H9 (cell line): ENCODE measurements at regions not wholly inside any gene's neighbourhood (a gene's known extent, or its start where the extent isn't known, plus 50 kb on each side); places are given as distances from the start of the nearest gene placed in this dataset.

Experiments
- DNase-seq: peaks from one replicate; pipeline ENCODE4 v3.0.0-alpha.2; 2017
- H2AFZ ChIP-seq: one replicate; pipeline ENCODE4 v1.6.1; 2013; ENCODE audit warnings: mild to moderate bottlenecking, low read length, control low read depth, moderate library complexity
- H2AK5ac ChIP-seq: 2 replicates; pipeline ENCODE4 v1.6.1; 2013; ENCODE audit warnings: low read length, control low read depth, mixed read lengths; ENCODE audit not compliant: insufficient read length
- H2BK120ac ChIP-seq: one replicate; pipeline ENCODE4 v1.6.1; 2013; ENCODE audit warnings: low read depth, mild to moderate bottlenecking, low read length, control low read depth, inconsistent platforms; ENCODE audit not compliant: poor library complexity, severe bottlenecking
- H2BK12ac ChIP-seq: 2 replicates; pipeline ENCODE4 v1.6.1; 2013; ENCODE audit warnings: low read length, control low read depth, mixed read lengths, low read depth; ENCODE audit not compliant: insufficient read length
- H2BK15ac ChIP-seq: 2 replicates; pipeline ENCODE4 v1.6.1; 2013; ENCODE audit warnings: low read depth, low read length, control low read depth
- H2BK20ac ChIP-seq: one replicate; pipeline ENCODE4 v1.6.1; 2013; ENCODE audit warnings: low read depth, mild to moderate bottlenecking, low read length, control low read depth, inconsistent platforms; ENCODE audit not compliant: poor library complexity, severe bottlenecking
- H2BK5ac ChIP-seq: 2 replicates; pipeline ENCODE4 v1.6.1; 2013; ENCODE audit warnings: low read length, control low read depth, mixed read lengths; ENCODE audit not compliant: insufficient read length
- H3K14ac ChIP-seq: 2 replicates; pipeline ENCODE4 v1.6.1; 2013; ENCODE audit warnings: low read length, control low read depth; ENCODE audit not compliant: insufficient read depth
- H3K18ac ChIP-seq: 2 replicates; pipeline ENCODE4 v1.6.1; 2013; ENCODE audit warnings: low read depth, mild to moderate bottlenecking, mixed read lengths, low read length, control low read depth; ENCODE audit not compliant: insufficient read length
- H3K23ac ChIP-seq: 2 replicates; pipeline ENCODE4 v1.6.1; 2013; ENCODE audit warnings: low read length, control low read depth, mixed read lengths, low read depth; ENCODE audit not compliant: insufficient read length
- H3K23me2 ChIP-seq: 2 replicates; pipeline ENCODE4 v1.6.1; 2013; ENCODE audit warnings: low read depth, mild to moderate bottlenecking, mixed read lengths, low read length, control low read depth; ENCODE audit not compliant: insufficient read length, poor library complexity, severe bottlenecking
- H3K27ac ChIP-seq: 2 replicates; pipeline ENCODE4 v1.5.1; 2013; ENCODE audit warnings: low read length, control low read depth, mixed read lengths, low read depth; ENCODE audit not compliant: insufficient read length
- H3K27me3 ChIP-seq: 2 replicates; pipeline ENCODE4 v1.6.1; 2013; ENCODE audit warnings: low read length, control low read depth, inconsistent platforms; ENCODE audit not compliant: insufficient read depth
- H3K4ac ChIP-seq: 2 replicates; pipeline ENCODE4 v1.6.1; 2013; ENCODE audit warnings: low read depth, mild to moderate bottlenecking, control low read depth, inconsistent platforms, low read length, moderate library complexity
- H3K4me1 ChIP-seq: 2 replicates; pipeline ENCODE4 v1.6.1; 2013; ENCODE audit warnings: low read length, control low read depth, inconsistent platforms; ENCODE audit not compliant: insufficient read depth
- H3K4me2 ChIP-seq: 2 replicates; pipeline ENCODE4 v1.6.1; 2013; ENCODE audit warnings: low read length, control low read depth, mixed read lengths; ENCODE audit not compliant: insufficient read length, insufficient read depth
- H3K56ac ChIP-seq: 2 replicates; pipeline ENCODE4 v1.6.1; 2013; ENCODE audit warnings: low read depth, mild to moderate bottlenecking, mixed read lengths, low read length, control low read depth; ENCODE audit not compliant: insufficient read length
- H3K79me1 ChIP-seq: 2 replicates; pipeline ENCODE4 v1.6.1; 2013; ENCODE audit warnings: low read depth, mild to moderate bottlenecking, moderate library complexity, low read length, control low read depth, inconsistent platforms; ENCODE audit not compliant: insufficient read depth, poor library complexity, severe bottlenecking
- H3K79me2 ChIP-seq: 2 replicates; pipeline ENCODE4 v1.6.1; 2013; ENCODE audit warnings: low read length, control low read depth, inconsistent platforms; ENCODE audit not compliant: insufficient read depth
- H3K9ac ChIP-seq: 2 replicates; pipeline ENCODE4 v1.6.1; 2013; ENCODE audit warnings: low read length, control low read depth, mixed read lengths; ENCODE audit not compliant: insufficient read length; ENCODE audit errors: extremely low read depth
- H3K9me3 ChIP-seq: one replicate; pipeline ENCODE4 v1.6.1; 2013; ENCODE audit warnings: low read depth, low read length, inconsistent platforms; ENCODE audit not compliant: control insufficient read depth
- H3T11ph ChIP-seq: one replicate; pipeline ENCODE4 v1.6.1; 2013; ENCODE audit warnings: mild to moderate bottlenecking, low read length, control low read depth, inconsistent platforms
- H4K20me1 ChIP-seq: one replicate; pipeline ENCODE4 v1.6.1; 2013; ENCODE audit not compliant: control insufficient read depth, insufficient read length, insufficient read depth
- H4K5ac ChIP-seq: 2 replicates; pipeline ENCODE4 v1.6.1; 2013; ENCODE audit warnings: low read depth, mild to moderate bottlenecking, mixed read lengths, low read length, control low read depth; ENCODE audit not compliant: insufficient read length
- H4K8ac ChIP-seq: replicated peaks from 2 replicates; pipeline ENCODE4 v1.6.1; 2013; ENCODE audit warnings: low read length, control low read depth, mixed read lengths, low read depth; ENCODE audit not compliant: insufficient read length
- H4K91ac ChIP-seq: 2 replicates; pipeline ENCODE4 v1.6.1; 2013; ENCODE audit warnings: low read depth, mild to moderate bottlenecking, moderate library complexity, mixed read lengths, low read length, control low read depth; ENCODE audit not compliant: insufficient read length
- H3K27ac Mint-ChIP-seq, 3 experiments: 2 replicates in 2 of 3; 3 replicates in 1 of 3; pipeline ENCODE4 v1.8.0; 2020 to 2021; ENCODE audit warnings: mixed read lengths in 3 of 3, mild to moderate bottlenecking in 1 of 3, moderate library complexity in 1 of 3
- H3K27me3 Mint-ChIP-seq: 2 replicates; pipeline ENCODE4 v1.8.0; 2021; ENCODE audit warnings: low read depth, mild to moderate bottlenecking, moderate library complexity, mixed read lengths
- H3K36me3 Mint-ChIP-seq, 3 experiments: 2 replicates in 2 of 3; 3 replicates in 1 of 3; pipeline ENCODE4 v1.8.0; 2020 to 2021; ENCODE audit warnings: low read depth in 3 of 3, mixed read lengths in 3 of 3; ENCODE audit not compliant: insufficient read depth in 1 of 3
- H3K4me1 Mint-ChIP-seq, 2 experiments: 2 replicates each; pipeline ENCODE4 v1.8.0; 2020; ENCODE audit warnings: mixed read lengths in 2 of 2
- H3K4me3 Mint-ChIP-seq, 2 experiments: 2 replicates in 1 of 2; 3 replicates in 1 of 2; pipeline ENCODE4 v1.8.0; 2020 to 2021; ENCODE audit warnings: mild to moderate bottlenecking in 2 of 2, mixed read lengths in 2 of 2, moderate library complexity in 1 of 2
- H3K9me3 Mint-ChIP-seq, 2 experiments: 2 replicates in 1 of 2; 3 replicates in 1 of 2; pipeline ENCODE4 v1.8.0; 2020; ENCODE audit warnings: mild to moderate bottlenecking in 2 of 2, mixed read lengths in 2 of 2, moderate library complexity in 1 of 2
- CTCF ChIP-seq: fragments of 200-600 bp; sonication (generic); conservative IDR thresholded peaks from 3 replicates; pipeline ENCODE4 v1.8.0; 2021; ENCODE audit warnings: antibody characterized with exemption, mild to moderate bottlenecking
- WGBS: extraction: QIAGEN DNeasy Blood & Tissue Kit; methylation state at CpG from one replicate; pipeline ENCODE4 v1.1.7; 2013; ENCODE audit warnings: missing lambda C conversion rate, low lambda C conversion rate, mixed read lengths; ENCODE audit not compliant: insufficient read length; ENCODE audit errors: extremely low coverage; 5-methylcytosine and 5-hydroxymethylcytosine counted together

GRCh38 chr10:94094540-94094939 is 100.8 kb downstream of the PLCE1 start:
- H4K91ac ChIP-seq = no peak overlapping the region
- no peak overlapping the region for H3K14ac ChIP-seq
- H3K4me1 ChIP-seq = no peaks in the 10 kb centered on the region
- no peak for TF ChIP-seq CTCF
- no peak overlapping the region for H2BK120ac ChIP-seq
- no peaks in the 10 kb centered on the region for H3K23me2 ChIP-seq
- H3T11ph ChIP-seq = no peak overlapping the region
- H3K4me2 ChIP-seq = no peak overlapping the region
- no peak overlapping the region for H4K5ac ChIP-seq
- Mint-ChIP-seq H3K27me3 (peaks cover 7% of the 10 kb centered on the region), H3K27ac (no peak overlapping the region), H3K36me3 (no peaks in the 10 kb centered on the region), H3K4me3 (no peak overlapping the region), H3K9me3 (no peaks in the 10 kb centered on the region), H3K4me1 (peaks cover 6 to 11% of the 10 kb centered on the region in 2 experiments)
- no peak for DNase-seq
- H3K79me2 ChIP-seq = no peaks in the 10 kb centered on the region
- no peaks in the 10 kb centered on the region for H3K79me1 ChIP-seq
- no CpG with 5 or more reads among the region's 5 CpGs for WGBS
- no peaks in the 10 kb centered on the region for H3K27me3 ChIP-seq
- no peak overlapping the region for H3K9ac ChIP-seq
- no peak overlapping the region for H2AFZ ChIP-seq
- H3K9me3 ChIP-seq = no peaks in the 10 kb centered on the region
- H2AK5ac ChIP-seq = no peak overlapping the region
- peaks cover 2% of the 10 kb centered on the region for H4K20me1 ChIP-seq
- H4K8ac ChIP-seq = no peak overlapping the region
- no peak overlapping the region for H2BK5ac ChIP-seq
- H3K23ac ChIP-seq = no peak overlapping the region
- H3K27ac ChIP-seq = no peak overlapping the region
- no peak overlapping the region for H3K4ac ChIP-seq
- H3K56ac ChIP-seq = no peak overlapping the region
- H2BK15ac ChIP-seq = no peak overlapping the region
- no peak overlapping the region for H2BK12ac ChIP-seq
- H2BK20ac ChIP-seq = no peak overlapping the region
- no peak overlapping the region for H3K18ac ChIP-seq
